WTC11 (cell line): ENCODE measurements at regions not wholly inside any gene's neighbourhood (a gene's known extent, or its start where the extent isn't known, plus 50 kb on each side); places are given as distances from the start of the nearest gene placed in this dataset.

Source experiments
- ATAC-seq: fragments of 200-7000 bp; cut with Tn5 transposase; 2 replicates; pipeline ENCODE4 v1.10.0; 2021; ENCODE audit warnings: mild to moderate bottlenecking, moderate library complexity
- CTCF ChIA-PET: fragments of 300-600 bp; sonication (Branson Sonifier 250); formaldehyde crosslinking; loops from one replicate; lab custom pipeline; 2021; ENCODE audit warnings: antibody characterized with exemption; lab: Charles Lee
- POLR2A ChIA-PET: fragments of 350-600 bp; sonication (Branson Sonifier 250); formaldehyde crosslinking; loops from one replicate; lab custom pipeline; 2021; ENCODE audit warnings: antibody characterized with exemption; lab: Charles Lee
- DNase-seq: peaks from one replicate; pipeline ENCODE4 v3.0.0; 2021; ENCODE audit warnings: low spot score
- H3K27ac Mint-ChIP-seq: 2 replicates; pipeline ENCODE4 v1.8.0; 2021; ENCODE audit warnings: mixed read lengths
- H3K27me3 Mint-ChIP-seq: 2 replicates; pipeline ENCODE4 v1.8.0; 2021; ENCODE audit warnings: low read depth, mild to moderate bottlenecking, moderate library complexity, mixed read lengths
- H3K36me3 Mint-ChIP-seq: 2 replicates; pipeline ENCODE4 v1.8.0; 2021; ENCODE audit warnings: mixed read lengths
- H3K4me1 Mint-ChIP-seq: 2 replicates; pipeline ENCODE4 v1.8.0; 2022; ENCODE audit warnings: mixed read lengths
- H3K4me3 Mint-ChIP-seq: 2 replicates; pipeline ENCODE4 v1.8.0; 2021; ENCODE audit warnings: mild to moderate bottlenecking, moderate library complexity, mixed read lengths
- H3K9me3 Mint-ChIP-seq: 2 replicates; pipeline ENCODE4 v1.8.0; 2021; ENCODE audit warnings: mixed read lengths
- AFF4 ChIP-seq: sonication (generic); formaldehyde crosslinking; IDR thresholded peaks from 2 replicates; pipeline ENCODE4 v1.8.1; 2023; ENCODE audit warnings: mild to moderate bottlenecking, missing genetic modification reagents, borderline replicate concordance
- AR ChIP-seq: fragments of 250-450 bp; sonication (Bioruptor Pico); IDR thresholded peaks from 2 replicates; pipeline ENCODE4 v1.9.0; 2021; ENCODE audit warnings: mild to moderate bottlenecking
- ATF6 ChIP-seq: sonication (generic); formaldehyde crosslinking; IDR thresholded peaks from 2 replicates; pipeline ENCODE4 v1.8.1; 2023; ENCODE audit warnings: mild to moderate bottlenecking, missing genetic modification reagents
- CREB1 ChIP-seq: sonication (generic); formaldehyde crosslinking; IDR thresholded peaks from 2 replicates; pipeline ENCODE4 v1.8.0; 2023; ENCODE audit warnings: mild to moderate bottlenecking, missing genetic modification reagents
- E2F1 ChIP-seq: sonication (generic); formaldehyde crosslinking; IDR thresholded peaks from 2 replicates; pipeline ENCODE4 v1.8.0; 2022; ENCODE audit warnings: mild to moderate bottlenecking, missing genetic modification reagents
- FOXJ3 ChIP-seq: sonication (generic); formaldehyde crosslinking; IDR thresholded peaks from 2 replicates; pipeline ENCODE4 v1.9.0; 2021; ENCODE audit warnings: missing genetic modification reagents, mild to moderate bottlenecking, borderline replicate concordance
- GRHL2 ChIP-seq: fragments of 250-450 bp; sonication (Bioruptor Pico); IDR thresholded peaks from 2 replicates; pipeline ENCODE4 v1.8.0; 2022; ENCODE audit warnings: mild to moderate bottlenecking, moderate library complexity; ENCODE audit not compliant: insufficient replicate concordance, severe bottlenecking
- MXD4 ChIP-seq: fragments of 250-450 bp; sonication (Bioruptor Pico); IDR thresholded peaks from 2 replicates; pipeline ENCODE4 v1.8.0; 2021; ENCODE audit warnings: mild to moderate bottlenecking, moderate library complexity, borderline replicate concordance
- NR2C2 ChIP-seq: sonication (generic); formaldehyde crosslinking; IDR thresholded peaks from 2 replicates; pipeline ENCODE4 v1.8.0; 2022; ENCODE audit warnings: mild to moderate bottlenecking, missing genetic modification reagents
- PREB ChIP-seq: sonication (generic); formaldehyde crosslinking; IDR thresholded peaks from 2 replicates; pipeline ENCODE4 v1.8.1; 2022; ENCODE audit warnings: mild to moderate bottlenecking, missing genetic modification reagents, moderate library complexity, borderline replicate concordance
- RORB ChIP-seq: fragments of 250-450 bp; sonication (Bioruptor Pico); IDR thresholded peaks from 2 replicates; pipeline ENCODE4 v1.9.0; 2021; ENCODE audit warnings: mild to moderate bottlenecking
- SMAD4 ChIP-seq: sonication (generic); formaldehyde crosslinking; IDR thresholded peaks from 2 replicates; pipeline ENCODE4 v1.8.0; 2022; ENCODE audit warnings: mild to moderate bottlenecking, missing genetic modification reagents
- SOX15 ChIP-seq: fragments of 250-450 bp; sonication (Bioruptor Pico); IDR thresholded peaks from 2 replicates; pipeline ENCODE4 v1.9.0; 2021; ENCODE audit warnings: mild to moderate bottlenecking
- TEAD4 ChIP-seq: sonication (generic); formaldehyde crosslinking; IDR thresholded peaks from 2 replicates; pipeline ENCODE4 v1.8.0; 2022; ENCODE audit warnings: mild to moderate bottlenecking, missing genetic modification reagents
- TP53 ChIP-seq: sonication (generic); formaldehyde crosslinking; IDR thresholded peaks from 2 replicates; pipeline ENCODE4 v1.8.1; 2023; ENCODE audit warnings: mild to moderate bottlenecking, missing genetic modification reagents
- ZNF138 ChIP-seq: sonication (generic); formaldehyde crosslinking; conservative IDR thresholded peaks from 2 replicates; pipeline ENCODE4 v1.8.1; 2022; ENCODE audit warnings: mild to moderate bottlenecking, moderate library complexity, missing genetic modification reagents
- ZNF219 ChIP-seq: sonication (generic); formaldehyde crosslinking; IDR thresholded peaks from 2 replicates; pipeline ENCODE4 v1.8.0; 2023; ENCODE audit warnings: missing genetic modification reagents, mild to moderate bottlenecking, borderline replicate concordance
- ZNF232 ChIP-seq: sonication (generic); formaldehyde crosslinking; IDR thresholded peaks from 2 replicates; pipeline ENCODE4 v1.8.0; 2022; ENCODE audit warnings: mild to moderate bottlenecking, missing genetic modification reagents
- ZNF416 ChIP-seq: fragments of 250-450 bp; sonication (Bioruptor Pico); IDR thresholded peaks from 2 replicates; pipeline ENCODE4 v1.9.0; 2021; ENCODE audit warnings: mild to moderate bottlenecking, inconsistent platforms
- ZNF532 ChIP-seq: fragments of 250-450 bp; sonication (Bioruptor Pico); IDR thresholded peaks from 2 replicates; pipeline ENCODE4 v1.9.0; 2021; ENCODE audit warnings: mild to moderate bottlenecking, borderline replicate concordance

GRCh38 chr17:54269881-54270280 is 447.2 kb downstream of the KIF2B start:
- H3K36me3 Mint-ChIP-seq: peaks cover 46% of the 10 kb centered on the region
- no peak for TF ChIP-seq PREB
- no peak for TF ChIP-seq SMAD4 (CRISPR knock-in tag)
- TF ChIP-seq ZNF219: no peak
- TF ChIP-seq ZNF232 (CRISPR knock-in tag): no peak
- no peak for TF ChIP-seq FOXJ3 (CRISPR knock-in tag)
- TF ChIP-seq NR2C2: no peak
- no peak for TF ChIP-seq CREB1 (CRISPR knock-in tag)
- TF ChIP-seq RORB (CRISPR knock-in tag): no peak
- no peak for TF ChIP-seq TP53 (CRISPR knock-in tag)
- TF ChIP-seq ZNF532: no peak
- TF ChIP-seq AR: no peak
- no peak for TF ChIP-seq ZNF416 (CRISPR knock-in tag)
- ChIA-PET POLR2A (no interaction called here), CTCF (no interaction called here)
- H3K27ac Mint-ChIP-seq: no peak overlapping the region
- peaks cover 12% of the 10 kb centered on the region for H3K4me1 Mint-ChIP-seq
- peaks cover 70% of the 10 kb centered on the region for H3K9me3 Mint-ChIP-seq
- no peak overlapping the region for H3K4me3 Mint-ChIP-seq
- DNase-seq (no peak), ATAC-seq (no peak)
- no peaks in the 10 kb centered on the region for H3K27me3 Mint-ChIP-seq

- H3K9me3 Mint-ChIP-seq: peaks cover 69% of the 10 kb centered on the region
- no peak overlapping the region for H3K27ac Mint-ChIP-seq
- POLR2A ChIA-PET: interaction anchor here (0.5 kb wide), 1 partner anchor 65 kb away, joined by 3 read pairs; no protein-coding TSS in a partner anchor
- DNase-seq (no peak), ATAC-seq (no peak)
- H3K4me1 Mint-ChIP-seq: peaks cover 12% of the 10 kb centered on the region
- TF ChIP-seq E2F1: no peak
- no peak for TF ChIP-seq ZNF138 (CRISPR knock-in tag)
- TF ChIP-seq TEAD4 (CRISPR knock-in tag): no peak
- no peak for TF ChIP-seq GRHL2 (CRISPR knock-in tag)
- no peak for TF ChIP-seq NR2C2
- no peak for TF ChIP-seq SOX15
- no peak for TF ChIP-seq AFF4 (CRISPR knock-in tag)
- TF ChIP-seq ZNF232 (CRISPR knock-in tag): no peak
- no peak for TF ChIP-seq MXD4 (CRISPR knock-in tag)
- no peak for TF ChIP-seq FOXJ3 (CRISPR knock-in tag)
- no peak for TF ChIP-seq ATF6
- TF ChIP-seq, all 79 proteins: peak for 0
- H3K27me3 Mint-ChIP-seq: no peaks in the 10 kb centered on the region
- no peak overlapping the region for H3K4me3 Mint-ChIP-seq
- peaks cover 44% of the 10 kb centered on the region for H3K36me3 Mint-ChIP-seq
- CTCF ChIA-PET: no interaction called here
Observed at GRCh38 chr17:54270499-54270898, 447.8 kb downstream of the KIF2B start.
